ENCODE measurements at regions not wholly inside any gene's neighbourhood (a gene's known extent, or its start where the extent isn't known, plus 50 kb on each side); places are given as distances from the start of the nearest gene placed in this dataset.

DNA sequence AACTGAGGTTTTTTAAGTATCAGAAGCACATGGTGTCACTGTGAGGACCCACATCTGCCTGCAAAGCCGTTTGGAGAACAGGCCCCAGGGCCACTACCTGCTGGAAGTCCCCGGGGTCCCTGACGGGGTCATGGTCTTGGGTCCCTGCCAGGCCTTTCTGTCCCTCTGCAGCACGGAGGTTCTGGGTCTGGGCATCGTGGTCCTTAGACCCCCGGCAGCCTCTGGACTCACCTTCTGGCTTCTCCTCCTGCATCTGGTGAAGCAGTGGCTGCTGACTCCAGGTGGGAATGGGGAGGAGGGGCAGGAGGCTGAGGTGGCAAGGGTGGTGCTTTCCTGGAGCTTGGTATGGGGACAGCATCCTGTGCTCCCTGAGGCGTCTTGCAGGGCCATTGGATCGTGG, 198.6 kb downstream of the TEX29 start:
- TF ChIP-seq SMC3 (conservative IDR thresholded peaks at IDR 0.05; ENCODE audit: poor library complexity) (no peak), EZH2 (IDR thresholded peaks at IDR 0.05; ENCODE audit: borderline replicate concordance, insufficient read depth, low read length, poor library complexity, severe bottlenecking) (no peak), EP300 (conservative IDR thresholded peaks at IDR 0.05; ENCODE audit: poor library complexity, severe bottlenecking) (no peak), POLR2AphosphoS5 (IDR thresholded peaks at IDR 0.05) (no peak)
- TF ChIP-seq, protein P1, sequence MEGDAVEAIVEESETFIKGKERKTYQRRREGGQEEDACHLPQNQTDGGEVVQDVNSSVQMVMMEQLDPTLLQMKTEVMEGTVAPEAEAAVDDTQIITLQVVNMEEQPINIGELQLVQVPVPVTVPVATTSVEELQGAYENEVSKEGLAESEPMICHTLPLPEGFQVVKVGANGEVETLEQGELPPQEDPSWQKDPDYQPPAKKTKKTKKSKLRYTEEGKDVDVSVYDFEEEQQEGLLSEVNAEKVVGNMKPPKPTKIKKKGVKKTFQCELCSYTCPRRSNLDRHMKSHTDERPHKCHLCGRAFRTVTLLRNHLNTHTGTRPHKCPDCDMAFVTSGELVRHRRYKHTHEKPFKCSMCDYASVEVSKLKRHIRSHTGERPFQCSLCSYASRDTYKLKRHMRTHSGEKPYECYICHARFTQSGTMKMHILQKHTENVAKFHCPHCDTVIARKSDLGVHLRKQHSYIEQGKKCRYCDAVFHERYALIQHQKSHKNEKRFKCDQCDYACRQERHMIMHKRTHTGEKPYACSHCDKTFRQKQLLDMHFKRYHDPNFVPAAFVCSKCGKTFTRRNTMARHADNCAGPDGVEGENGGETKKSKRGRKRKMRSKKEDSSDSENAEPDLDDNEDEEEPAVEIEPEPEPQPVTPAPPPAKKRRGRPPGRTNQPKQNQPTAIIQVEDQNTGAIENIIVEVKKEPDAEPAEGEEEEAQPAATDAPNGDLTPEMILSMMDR (IDR thresholded peaks at IDR 0.05; ENCODE audit: poor library complexity, severe bottlenecking): no peak
